Erythroblast (primary cell): ENCODE measurements at regions not wholly inside any gene's neighbourhood (a gene's known extent, or its start where the extent isn't known, plus 50 kb on each side); places are given as distances from the start of the nearest gene placed in this dataset.

Experiments
- DNase-seq, 2 experiments: peaks; one replicate each; lab custom pipeline; 2025; lab: John Stamatoyannopoulos, UW
- GATA1 ChIP-seq: IDR thresholded peaks from 2 replicates; pipeline ENCODE4 v1.6.1; 2011; ENCODE audit warnings: low read depth, mild to moderate bottlenecking, control low read depth, low read length, moderate library complexity
- POLR2A ChIP-seq: IDR thresholded peaks from 2 replicates; pipeline ENCODE4 v1.6.1; 2011; ENCODE audit warnings: mild to moderate bottlenecking, low read length

DNA sequence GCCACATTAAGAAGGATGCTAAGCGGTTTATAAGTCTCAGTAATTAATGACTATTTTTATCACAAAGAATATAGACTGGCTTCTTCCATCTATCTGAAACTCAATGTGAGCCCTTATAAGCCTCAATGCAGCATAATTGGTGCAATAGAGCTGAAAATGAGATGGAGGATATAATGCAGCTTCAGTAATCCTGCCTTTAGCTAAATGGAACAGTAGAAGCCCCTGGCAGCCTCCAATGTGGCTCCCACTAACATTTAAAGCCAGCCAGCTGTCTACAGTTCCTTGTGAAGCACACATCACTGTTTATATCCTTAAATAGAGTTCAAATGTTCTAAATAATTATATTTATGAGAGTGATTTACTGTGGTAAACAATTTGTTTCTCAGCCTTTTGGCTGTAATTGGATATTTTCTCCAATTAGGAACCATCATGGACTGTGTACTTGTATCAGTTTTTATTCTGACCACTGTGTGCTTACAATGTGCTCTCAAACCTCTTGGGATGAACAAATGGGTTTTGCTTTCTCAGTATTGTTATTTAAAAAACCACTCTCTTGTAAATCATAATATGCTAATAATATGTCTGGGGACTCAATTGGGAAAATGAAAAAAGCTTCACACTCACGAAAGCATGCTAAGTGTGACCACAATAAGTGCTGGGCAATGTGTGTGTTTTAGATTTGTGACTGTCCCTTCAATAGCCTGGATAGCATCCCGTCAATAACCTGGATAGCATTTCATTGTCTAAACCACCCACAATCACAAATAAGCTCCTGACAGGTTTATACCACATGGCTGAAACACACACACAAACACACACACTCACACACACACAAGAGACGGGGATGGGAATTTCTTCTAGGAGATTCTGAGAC is 366.6 kb downstream of the GBE1 start:
- no peak for DNase-seq
- no peak for TF ChIP-seq GATA1
- no peak for TF ChIP-seq POLR2A

GRCh38 chr3:81393251-81393650 is 368.2 kb downstream of the GBE1 start:
- TF ChIP-seq POLR2A (no peak), GATA1 (no peak)
- DNase-seq = no peak

DNA sequence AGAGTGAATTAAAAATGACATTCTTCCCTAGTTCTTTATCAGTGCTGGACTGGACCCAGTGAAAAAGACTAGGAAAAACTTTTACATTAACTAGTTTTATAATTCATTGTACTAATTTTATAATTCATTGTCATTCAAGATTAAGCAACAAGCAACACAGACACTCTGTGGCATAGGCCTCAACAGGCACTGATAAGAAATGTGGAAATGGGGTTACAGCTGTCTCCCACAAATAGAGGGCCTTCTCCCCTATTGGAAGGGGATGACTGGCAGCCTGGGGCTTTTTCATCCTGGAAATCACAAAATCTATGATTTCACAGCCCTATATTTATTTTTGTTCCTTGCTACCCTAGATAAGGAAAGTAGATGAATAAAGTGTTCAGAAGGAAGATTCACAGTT is 370.6 kb downstream of the GBE1 start:
- TF ChIP-seq GATA1 (no peak), POLR2A (no peak)
- DNase-seq = no peak

GRCh38 chr3:81388191-81388590 is 373.3 kb downstream of the GBE1 start:
- no peak for TF ChIP-seq POLR2A
- TF ChIP-seq GATA1 = no peak
- DNase-seq = no peak

GRCh38 chr3:81382470-81382869 is 379.0 kb downstream of the GBE1 start:
- no peak for TF ChIP-seq GATA1
- no peak for TF ChIP-seq POLR2A
- DNase-seq = no peak

- no peak for DNase-seq
- TF ChIP-seq POLR2A (no peak), GATA1 (no peak)
Measured at GRCh38 chr3:81380234-81380633, 381.2 kb downstream of the GBE1 start.

GRCh38 chr3:81378552-81379293 is 382.7 kb downstream of the GBE1 start:
- TF ChIP-seq POLR2A (no peak), GATA1 (no peak)
- DNase-seq = peak in 1 of 2 experiments; percentile 55

GRCh38 chr3:81375921-81376320 is 385.5 kb downstream of the GBE1 start:
- no peak for TF ChIP-seq POLR2A
- no peak for TF ChIP-seq GATA1
- DNase-seq = no peak

DNA sequence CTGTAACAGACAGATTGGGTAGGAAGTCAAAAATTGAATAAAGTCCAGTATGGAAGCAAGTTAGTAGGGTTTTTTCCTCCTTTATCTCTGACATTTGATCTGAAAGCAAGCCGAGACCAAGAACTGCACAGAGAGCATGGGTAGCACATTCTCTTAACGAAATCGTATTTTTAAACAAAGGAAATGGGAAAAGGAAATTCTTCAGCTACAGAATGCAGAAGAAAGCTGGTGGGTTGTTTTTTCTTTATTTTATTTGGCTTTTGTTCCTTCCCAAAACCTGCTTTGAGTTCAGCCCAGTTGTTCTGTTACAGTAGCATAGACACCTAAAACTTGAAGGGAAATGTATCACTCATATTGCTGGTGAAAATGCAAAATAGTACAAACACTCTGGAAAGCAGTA is 397.0 kb downstream of the GBE1 start:
- no peak for DNase-seq
- TF ChIP-seq GATA1 = no peak
- no peak for TF ChIP-seq POLR2A

DNA sequence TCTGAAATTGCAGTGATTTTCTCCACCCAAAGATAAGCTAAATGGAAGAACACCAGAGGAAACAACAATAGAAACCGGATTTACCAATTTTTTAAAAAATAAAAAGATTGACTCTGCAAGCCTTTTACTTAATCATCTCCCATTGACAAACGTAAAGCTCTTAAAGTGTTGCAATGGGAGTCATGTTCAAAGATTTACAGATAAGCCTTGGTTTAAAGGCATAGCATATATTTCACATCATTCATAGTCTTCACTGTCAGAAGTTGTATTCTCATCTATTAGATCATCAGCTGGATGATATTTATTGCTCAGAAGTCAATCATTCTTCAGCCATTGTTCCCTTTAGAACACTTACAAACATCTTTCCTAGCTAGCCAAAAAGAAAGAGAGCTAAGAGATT is 397.6 kb downstream of the GBE1 start:
- no peak for DNase-seq
- no peak for TF ChIP-seq POLR2A
- no peak for TF ChIP-seq GATA1

DNA sequence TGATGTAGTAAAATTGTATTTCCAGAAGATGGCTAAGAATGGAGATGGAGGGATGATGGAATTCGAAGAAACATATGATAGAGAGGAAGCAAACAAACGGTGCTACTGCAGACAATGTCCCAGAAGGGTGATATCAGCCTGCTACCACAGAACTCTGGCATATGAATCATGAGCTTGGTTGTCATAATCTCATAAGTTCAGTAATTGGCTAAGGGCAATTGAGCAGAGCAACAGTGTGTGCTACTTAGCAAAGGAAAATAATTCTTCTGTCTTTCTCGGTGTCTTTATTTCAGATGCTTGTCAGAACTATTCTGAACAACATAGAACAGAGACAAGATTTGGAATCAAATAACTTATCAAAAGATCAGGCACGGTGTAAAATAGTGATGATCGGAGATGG is 407.3 kb downstream of the GBE1 start:
- DNase-seq = no peak
- TF ChIP-seq POLR2A = no peak
- TF ChIP-seq GATA1 = no peak

- DNase-seq = no peak
- TF ChIP-seq POLR2A = no peak
- TF ChIP-seq GATA1 = no peak
Measured at GRCh38 chr3:81352867-81353266, 408.6 kb downstream of the GBE1 start.

DNA sequence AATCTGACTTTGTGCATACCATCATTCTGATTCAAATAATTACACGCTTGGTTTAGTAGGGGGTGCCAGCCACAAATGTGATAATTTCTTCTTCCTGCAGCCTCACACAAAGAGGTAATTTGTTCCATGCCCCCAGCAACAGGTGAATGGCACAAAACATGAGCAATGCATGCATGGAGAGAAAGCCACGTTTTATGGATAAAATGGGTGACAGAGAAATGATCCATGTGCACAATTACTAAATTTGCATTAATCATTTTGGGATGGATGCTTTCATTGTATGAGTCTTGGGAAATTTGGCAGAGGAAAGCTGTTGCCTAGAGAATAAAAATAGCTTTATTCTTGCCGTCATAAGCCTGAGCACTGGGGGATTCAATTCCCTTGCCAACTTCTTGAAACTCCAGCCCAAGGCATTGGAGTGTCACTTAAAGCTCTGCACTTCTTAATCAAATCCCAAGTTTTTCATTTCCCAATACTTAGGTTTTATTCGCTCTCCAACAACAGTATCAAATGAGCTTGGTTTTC is 411.6 kb downstream of the GBE1 start:
- TF ChIP-seq GATA1 = no peak
- TF ChIP-seq POLR2A = no peak
- no peak for DNase-seq

GRCh38 chr3:81339040-81339845 is 422.2 kb downstream of the GBE1 start:
- TF ChIP-seq POLR2A = no peak
- TF ChIP-seq GATA1 = no peak
- DNase-seq = no peak
